HG03045 (cell line): ENCODE measurements at regions not wholly inside any gene's neighbourhood (a gene's known extent, or its start where the extent isn't known, plus 50 kb on each side); places are given as distances from the start of the nearest gene placed in this dataset.
A peak's percentile ranks its signal among the peaks of the same experiment; 100 is the strongest.
"Not testable (repeated sequence)": the region's sequence is repeated elsewhere in the genome, so short reads cannot be mapped to it uniquely, and the experiment has no call there.

Source experiments
- ATAC-seq: cut with Tn5 transposase; IDR thresholded peaks from one replicate; pipeline ENCODE4 v1.9.1; 2021; ENCODE audit warnings: mild to moderate bottlenecking, moderate library complexity; ENCODE audit not compliant: unreplicated experiment

DNA sequence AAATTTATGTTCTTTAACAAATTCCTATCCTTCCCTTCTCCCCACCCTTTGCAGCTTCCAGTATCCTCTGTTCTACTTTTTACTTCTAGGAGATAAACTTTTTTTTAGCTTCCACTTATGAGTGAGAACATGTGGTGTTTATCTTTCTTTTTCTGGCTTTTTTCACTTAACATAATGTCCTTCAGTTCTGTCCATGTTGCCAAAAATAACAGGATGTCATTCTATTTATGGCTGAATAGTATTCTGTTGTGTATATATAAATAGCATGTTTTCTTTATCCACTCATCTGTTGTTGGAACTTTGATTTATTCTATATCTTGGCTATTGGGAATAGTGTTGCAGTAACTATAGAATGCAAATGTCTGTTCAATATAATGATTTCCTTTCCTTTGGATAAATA is 1191.2 kb downstream of the CNTNAP5 start:
- ATAC-seq, result no peak

- ATAC-seq, result no peak
Measured at GRCh38 chr2:125224188-125224587, 1199.1 kb downstream of the CNTNAP5 start.

DNA sequence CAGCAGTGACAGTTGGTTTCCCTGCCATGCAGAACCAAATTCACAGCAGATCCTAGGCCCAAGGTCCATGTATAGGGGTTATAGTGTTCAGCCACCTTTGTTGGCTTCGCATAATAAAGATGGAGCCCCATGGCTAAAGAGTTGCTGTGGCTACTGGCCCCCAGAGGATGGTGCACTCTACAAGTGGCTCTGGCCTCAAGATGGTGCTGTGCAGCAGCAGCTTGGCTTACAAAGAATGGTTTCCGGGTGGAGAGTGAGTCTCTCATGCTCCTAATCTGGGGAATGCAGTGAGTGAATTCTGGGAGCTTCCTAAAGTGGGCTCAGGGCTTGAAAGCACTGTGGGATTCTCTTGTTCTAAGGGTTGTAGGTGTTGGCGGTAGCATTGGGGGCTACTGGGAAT is 1199.7 kb downstream of the CNTNAP5 start:
- no peak for ATAC-seq

GRCh38 chr2:125227843-125228392 is 1202.8 kb downstream of the CNTNAP5 start:
- no peak for ATAC-seq

DNA sequence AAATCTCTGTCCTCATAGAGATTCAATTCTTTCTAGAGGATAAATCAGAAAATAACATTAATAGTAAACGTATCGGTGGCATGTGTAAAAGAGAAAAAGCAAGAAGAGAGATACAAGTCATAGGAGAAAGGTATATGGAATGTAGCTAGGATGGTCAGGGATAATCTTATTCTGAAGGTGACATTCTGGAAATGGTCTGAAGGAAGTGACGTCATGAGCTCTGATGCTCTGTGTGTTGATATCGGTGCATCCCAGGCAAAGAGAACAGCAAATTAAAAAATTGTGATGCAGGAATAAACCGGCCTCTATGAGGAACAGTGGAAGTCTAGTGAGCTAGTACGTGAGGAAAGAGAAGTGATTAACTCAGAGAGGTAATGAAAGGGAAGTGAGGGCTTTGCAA is 1215.8 kb downstream of the CNTNAP5 start:
- no peak for ATAC-seq

- no peak for ATAC-seq
Measured at GRCh38 chr2:125243074-125243473, 1218.0 kb downstream of the CNTNAP5 start.

DNA sequence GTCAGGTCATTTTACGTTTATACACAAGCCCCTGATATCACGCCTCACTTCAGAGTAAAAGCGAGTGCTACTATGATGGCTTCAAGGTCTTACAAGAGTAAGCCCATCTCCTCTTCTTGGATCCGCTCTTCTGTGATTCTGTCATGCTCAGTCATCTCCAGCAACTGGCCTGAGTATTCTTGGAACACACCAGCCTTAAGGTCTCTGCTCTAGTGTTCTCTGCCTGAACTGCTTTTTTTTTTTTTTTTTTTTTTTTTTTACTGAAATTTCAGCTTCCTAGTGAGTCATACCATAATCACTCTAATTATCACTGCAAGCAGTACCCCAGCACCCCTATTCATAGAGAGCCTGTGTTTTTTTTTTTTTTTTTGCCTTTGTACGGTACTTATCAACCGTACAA is 1228.9 kb downstream of the CNTNAP5 start:
- ATAC-seq, result no peak

GRCh38 chr2:125259451-125259850 is 1234.4 kb downstream of the CNTNAP5 start:
- ATAC-seq, result no peak

DNA sequence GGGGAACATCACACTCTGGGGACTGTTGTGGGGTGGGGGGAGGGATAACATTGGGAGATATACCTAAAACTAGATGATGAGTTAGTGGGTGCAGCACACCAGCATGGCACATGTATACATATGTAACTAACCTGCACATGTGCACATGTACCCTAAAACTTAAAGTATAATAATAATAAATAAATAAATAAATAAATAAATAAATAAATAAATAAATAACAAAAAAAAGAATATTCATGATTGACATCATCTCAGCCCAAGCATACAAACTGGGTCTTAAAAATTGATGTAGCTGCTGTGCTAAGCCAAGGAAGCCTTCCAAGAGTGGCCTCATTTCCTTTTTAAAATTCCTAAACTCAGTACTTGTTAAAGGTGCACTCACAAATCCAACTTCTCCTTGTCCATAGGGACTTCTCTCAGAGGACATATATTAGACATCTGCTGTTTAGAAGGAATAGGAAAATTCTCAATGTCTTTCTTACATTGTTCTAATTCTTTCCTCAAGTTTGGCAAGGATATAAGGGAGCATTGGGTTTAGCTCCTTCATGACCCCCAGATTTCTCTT is 1235.4 kb downstream of the CNTNAP5 start:
- ATAC-seq, result not testable (repeated sequence)

DNA sequence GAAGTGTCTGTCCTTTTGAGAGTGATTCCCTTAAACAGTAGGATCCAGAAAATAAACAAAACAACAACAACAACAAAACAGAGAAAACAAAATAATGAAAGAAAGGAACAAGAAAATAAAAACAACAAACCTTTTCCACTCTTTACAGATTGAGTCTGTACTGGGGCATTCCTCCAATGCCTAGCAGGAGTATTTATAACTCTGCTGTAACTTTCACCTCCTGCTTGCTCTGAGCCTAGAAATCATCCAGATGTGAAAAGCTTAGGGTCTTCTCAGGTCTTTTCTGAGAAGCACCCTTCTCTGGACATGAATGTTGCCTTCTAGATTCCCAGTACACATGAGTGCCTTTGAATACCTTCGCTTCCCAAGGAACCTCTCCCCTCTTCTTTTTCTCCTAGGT is 1239.4 kb downstream of the CNTNAP5 start:
- no peak for ATAC-seq

- ATAC-seq, result no peak
Measured at GRCh38 chr2:125267683-125268082, 1242.6 kb downstream of the CNTNAP5 start.

- ATAC-seq, result no peak
Measured at GRCh38 chr2:125272651-125273050, 1247.6 kb downstream of the CNTNAP5 start.

- ATAC-seq, result no peak
Measured at GRCh38 chr2:125274718-125275117, 1249.6 kb downstream of the CNTNAP5 start.

DNA sequence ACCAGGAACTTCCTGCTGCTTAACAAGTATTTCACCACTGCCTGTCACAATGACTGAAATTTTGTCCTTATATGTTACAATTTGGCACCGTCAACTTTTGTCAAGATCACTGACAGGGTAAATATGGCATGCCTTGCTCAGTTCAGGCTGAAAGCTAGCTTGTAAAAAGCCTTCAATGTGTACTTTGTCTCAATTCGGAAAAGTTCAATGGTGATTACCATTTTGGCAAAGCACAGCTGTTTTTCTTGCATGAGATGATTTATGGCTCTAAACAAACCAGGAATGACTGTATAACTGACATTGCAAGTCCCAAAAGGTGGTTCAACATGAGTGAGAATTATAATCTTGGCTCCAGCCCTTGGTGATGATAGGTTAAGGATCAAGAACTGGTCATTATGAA is 1255.2 kb downstream of the CNTNAP5 start:
- ATAC-seq, result no peak

GRCh38 chr2:125281242-125281641 is 1256.2 kb downstream of the CNTNAP5 start:
- ATAC-seq, result no peak

GRCh38 chr2:125296742-125297141 is 1271.7 kb downstream of the CNTNAP5 start:
- ATAC-seq, result no peak

DNA sequence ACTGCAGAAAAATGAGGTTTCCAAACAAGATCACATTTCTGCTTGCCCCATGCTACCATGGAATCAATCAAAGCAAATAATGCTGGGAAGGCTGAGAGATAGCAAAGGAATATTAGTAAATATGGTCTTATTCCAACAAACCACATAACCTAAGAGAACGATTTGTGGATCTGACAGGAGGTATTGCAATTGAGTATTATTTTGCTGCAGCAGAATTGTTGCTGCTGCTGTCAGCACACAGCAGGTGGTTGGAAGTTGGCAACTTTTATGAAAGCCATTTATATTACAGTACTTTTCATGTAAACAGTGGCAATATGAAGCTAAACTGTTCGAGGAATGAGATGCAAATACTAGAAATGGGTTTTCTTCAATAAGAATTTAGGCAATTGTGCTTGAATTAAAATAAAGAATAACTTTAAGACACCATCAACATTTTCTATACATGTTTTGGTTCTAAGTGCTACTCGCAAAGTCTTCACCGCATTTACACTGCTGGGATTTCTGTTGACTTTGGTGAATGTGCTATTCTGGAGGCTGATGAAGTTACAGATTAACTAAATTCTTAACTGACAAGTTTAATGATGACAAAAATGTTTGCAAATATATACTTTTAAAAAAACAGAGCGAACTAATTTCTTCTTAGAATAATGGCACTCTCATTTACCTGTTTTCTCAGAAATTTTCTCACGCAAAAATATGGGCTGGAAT is 1285.7 kb downstream of the CNTNAP5 start:
- ATAC-seq, result no peak

DNA sequence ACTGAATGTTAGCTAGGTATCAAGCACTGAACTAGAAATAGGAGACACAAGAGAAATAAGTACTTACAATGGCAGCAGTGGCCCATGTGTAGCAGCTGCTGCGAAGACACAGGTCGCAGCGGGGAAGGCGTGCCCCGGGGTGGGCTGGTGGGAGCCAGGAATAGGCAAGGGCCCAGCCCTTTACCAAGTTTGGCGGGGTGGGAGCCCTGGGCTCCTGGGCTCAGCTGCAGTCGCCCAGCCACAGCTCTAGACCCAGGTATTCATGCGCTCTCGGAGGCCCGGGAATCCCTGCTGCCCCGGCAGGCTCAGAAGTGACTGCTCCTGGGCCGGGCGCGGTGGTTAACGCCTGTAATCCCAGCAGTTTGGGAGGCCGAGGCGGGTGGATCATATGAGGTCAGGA is 1287.3 kb downstream of the CNTNAP5 start:
- ATAC-seq, result no peak

GRCh38 chr2:125313806-125314205 is 1288.7 kb downstream of the CNTNAP5 start:
- no peak for ATAC-seq

- no peak for ATAC-seq
Measured at GRCh38 chr2:125318740-125319139, 1293.7 kb downstream of the CNTNAP5 start.

- no peak for ATAC-seq
Measured at GRCh38 chr2:125324273-125324672, 1299.2 kb downstream of the CNTNAP5 start.

DNA sequence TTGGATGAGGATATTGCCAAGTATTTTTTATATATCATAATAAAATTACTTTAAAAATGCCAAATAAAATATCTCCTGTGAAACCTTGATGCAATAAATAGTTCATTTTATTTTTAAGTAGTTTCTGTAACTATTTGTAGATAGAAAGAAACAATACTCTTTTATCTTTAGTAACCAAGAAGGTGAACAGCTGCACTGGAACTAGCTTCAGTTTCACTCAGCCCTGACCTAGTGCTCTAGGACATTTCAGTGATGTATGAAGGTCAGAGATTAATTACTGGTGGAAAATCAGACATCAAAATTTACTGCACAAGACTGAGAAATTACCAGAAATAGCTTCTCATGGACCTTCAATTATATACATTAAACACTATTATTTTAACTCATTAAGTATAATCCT is 1305.0 kb downstream of the CNTNAP5 start:
- peak; percentile 65 for ATAC-seq

GRCh38 chr2:125341353-125341752 is 1314.6 kb upstream of the GYPC start:
- ATAC-seq, result no peak
